HG03175 (cell line): ENCODE measurements at regions not wholly inside any gene's neighbourhood (a gene's known extent, or its start where the extent isn't known, plus 50 kb on each side); places are given as distances from the start of the nearest gene placed in this dataset.
"Not testable (repeated sequence)": the region's sequence is repeated elsewhere in the genome, so short reads cannot be mapped to it uniquely, and the experiment has no call there.

Experiments
- ATAC-seq: cut with Tn5 transposase; IDR thresholded peaks from one replicate; pipeline ENCODE4 v1.9.1; 2021; ENCODE audit warnings: mild to moderate bottlenecking, moderate library complexity; ENCODE audit not compliant: unreplicated experiment

DNA sequence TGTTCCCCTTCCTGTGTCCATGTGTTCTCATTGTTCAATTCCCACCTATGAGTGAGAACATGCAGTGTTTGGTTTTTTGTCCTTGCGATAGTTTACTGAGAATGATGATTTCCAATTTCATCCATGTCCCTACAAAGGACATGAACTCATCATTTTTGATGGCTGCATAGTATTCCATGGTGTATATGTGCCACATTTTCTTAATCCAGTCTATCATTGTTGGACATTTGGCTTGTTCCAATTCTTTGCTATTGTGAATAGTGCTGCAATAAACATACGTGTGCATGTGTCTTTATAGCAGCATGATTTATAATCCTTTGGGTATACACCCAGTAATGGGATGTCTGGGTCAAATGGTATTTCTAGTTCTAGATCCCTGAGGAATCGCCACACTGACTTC lies 712.5 kb upstream of the ADGRB3 start:
- not testable (repeated sequence) for ATAC-seq

DNA sequence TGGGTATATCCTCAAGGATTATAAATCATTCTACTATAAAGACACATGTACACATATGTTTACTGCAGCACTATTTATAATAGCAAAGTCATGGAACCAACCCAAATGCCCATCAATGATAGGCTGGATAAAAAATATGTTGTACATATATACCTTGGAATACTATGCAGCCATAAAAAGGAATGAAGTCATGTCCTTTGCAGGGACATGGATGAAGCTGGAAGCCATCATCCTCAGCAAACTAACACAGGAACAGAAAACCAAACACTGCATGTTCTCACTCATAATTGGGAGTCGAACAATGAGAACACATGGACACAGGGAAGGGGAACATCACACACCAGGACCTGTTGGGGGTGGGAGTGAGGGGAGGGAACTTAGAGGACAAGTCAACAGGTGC lies 715.0 kb upstream of the ADGRB3 start:
- not testable (repeated sequence) for ATAC-seq

DNA sequence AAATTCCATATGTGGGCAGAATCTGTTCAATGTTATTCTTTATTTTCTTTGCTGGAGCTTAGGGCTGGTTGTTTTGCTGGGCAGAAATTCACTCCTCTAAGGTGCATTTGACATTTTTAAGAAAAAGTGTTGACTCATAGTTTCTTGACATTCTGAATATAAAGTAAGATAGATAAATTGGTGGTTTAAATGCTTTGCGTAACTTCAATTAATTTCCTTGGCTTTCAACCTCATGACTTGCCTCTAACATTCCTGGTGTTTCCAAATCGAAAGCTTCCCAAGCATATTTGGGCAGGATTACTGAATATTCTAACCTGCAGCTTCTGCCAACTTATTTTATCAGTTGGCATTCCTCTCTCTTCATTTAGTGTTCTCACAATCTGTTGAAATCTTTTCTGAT lies 718.7 kb upstream of the ADGRB3 start:
- no peak for ATAC-seq

DNA sequence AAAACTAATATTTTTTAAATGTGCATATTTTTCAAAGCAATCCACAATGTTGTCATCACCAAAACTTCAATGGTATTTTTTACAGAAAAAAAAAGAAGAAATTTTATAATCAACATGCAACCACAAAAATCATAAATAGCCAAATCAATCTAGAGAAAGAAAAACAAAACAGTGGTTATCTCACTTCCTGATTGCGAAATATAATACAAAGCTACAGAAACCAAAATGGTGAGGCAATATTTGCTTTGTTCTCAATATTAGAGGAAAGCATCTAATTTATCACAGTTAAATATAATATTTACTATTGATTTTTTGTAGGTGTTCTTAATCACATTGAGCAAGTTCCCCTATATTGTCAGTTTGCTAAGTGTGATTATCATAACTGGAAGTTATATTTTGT lies 720.7 kb upstream of the ADGRB3 start:
- no peak for ATAC-seq

DNA sequence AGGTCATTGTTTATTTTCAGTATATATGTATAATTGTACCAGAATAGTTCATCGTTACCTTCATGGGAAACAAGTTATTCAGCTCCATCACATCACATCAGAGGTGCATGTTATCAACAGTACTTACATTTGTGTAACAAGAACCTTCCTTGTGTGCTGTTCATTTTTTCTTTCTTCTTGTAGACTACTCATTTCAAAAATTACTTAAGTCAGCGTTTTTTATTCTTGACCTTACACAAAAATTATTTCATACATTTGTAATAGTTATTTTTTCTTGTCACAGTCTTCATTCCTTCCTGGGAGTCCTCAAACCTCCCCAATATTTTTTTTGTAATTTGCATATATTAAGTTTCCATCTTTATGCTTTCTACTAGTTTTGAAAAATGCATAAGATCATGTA lies 725.7 kb upstream of the ADGRB3 start:
- ATAC-seq, result no peak

DNA sequence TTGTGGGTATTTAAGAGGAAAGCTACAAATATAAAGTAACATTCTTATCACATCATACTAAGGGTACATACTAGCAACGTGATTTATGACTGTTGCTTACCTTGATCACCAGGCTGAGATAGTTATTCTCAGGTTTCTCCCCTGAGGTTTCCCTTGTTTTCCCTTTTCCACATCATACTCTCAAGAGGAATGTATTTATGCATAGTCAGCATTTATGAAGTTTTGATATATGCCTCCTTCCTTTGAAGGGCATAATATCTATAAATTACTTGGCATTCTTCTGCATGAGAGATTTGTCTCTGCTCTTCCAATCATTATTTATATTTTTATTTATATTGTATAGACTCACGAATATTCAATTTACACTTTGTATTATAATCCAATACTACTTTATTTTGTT lies 726.7 kb upstream of the ADGRB3 start:
- ATAC-seq, result no peak

DNA sequence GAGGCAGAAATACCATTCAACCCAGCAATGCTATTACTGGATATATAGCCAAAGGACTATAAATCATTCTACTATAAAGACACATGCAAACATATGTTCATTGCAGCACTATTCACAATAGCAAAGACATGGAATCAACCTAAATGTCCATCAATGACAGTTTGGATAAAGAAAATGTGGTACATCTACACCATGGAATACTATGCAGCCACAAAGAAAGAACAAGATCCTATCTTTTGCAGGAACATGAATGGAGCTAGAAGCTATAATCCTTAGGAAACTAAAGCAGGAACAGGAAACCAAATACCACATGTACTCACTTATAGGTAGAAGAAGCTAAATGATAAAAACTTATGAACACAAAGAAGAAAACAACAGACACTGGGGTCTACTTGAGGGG lies 730.3 kb upstream of the ADGRB3 start:
- not testable (repeated sequence) for ATAC-seq

DNA sequence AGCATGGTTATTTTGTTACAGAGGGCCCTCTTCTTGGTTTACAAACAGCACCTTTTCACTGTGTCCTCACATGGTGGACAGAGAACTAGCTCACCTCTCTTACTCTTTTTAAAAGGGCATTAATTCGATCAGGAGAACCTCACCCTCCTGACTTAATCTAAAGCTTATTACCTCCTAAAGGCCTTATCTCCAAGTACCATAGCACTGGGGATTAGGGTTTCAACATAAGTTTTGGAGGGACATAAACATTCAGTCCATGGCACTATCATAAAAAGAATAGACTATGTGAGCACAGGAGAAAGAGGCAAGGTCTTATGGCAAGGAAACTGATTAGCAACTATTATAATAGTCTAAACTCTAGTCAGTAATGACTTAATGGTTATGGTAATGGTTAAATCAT lies 736.2 kb upstream of the ADGRB3 start:
- no peak for ATAC-seq

DNA sequence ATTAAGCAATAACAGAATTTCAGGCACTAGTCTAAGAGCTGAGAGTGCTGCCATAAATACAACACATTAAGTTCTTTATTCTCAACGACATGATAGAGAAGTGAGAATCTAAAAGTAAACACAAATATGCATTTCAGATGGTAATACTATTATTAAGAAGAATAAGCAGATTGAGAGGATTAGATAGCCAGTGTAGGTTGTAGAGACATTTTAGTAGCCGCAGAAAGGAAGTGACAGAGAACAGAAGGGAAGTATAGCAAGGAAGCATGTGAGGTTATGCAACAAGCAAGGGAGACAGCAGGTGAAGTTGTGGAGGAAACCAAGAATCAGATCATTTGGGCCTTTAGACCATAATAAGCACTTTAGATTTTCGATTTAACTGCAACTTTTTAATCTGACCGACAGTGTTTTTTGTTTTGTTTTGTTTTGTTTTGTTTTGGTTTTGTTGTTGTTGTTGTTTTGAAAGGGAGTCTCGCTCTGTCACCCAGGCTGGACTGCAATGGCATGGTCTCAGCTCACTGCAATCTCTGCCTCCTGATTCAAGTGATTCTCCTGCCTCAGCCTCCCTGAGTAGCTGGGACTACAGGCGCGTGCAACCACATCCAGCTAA lies 737.0 kb upstream of the ADGRB3 start:
- no peak for ATAC-seq

DNA sequence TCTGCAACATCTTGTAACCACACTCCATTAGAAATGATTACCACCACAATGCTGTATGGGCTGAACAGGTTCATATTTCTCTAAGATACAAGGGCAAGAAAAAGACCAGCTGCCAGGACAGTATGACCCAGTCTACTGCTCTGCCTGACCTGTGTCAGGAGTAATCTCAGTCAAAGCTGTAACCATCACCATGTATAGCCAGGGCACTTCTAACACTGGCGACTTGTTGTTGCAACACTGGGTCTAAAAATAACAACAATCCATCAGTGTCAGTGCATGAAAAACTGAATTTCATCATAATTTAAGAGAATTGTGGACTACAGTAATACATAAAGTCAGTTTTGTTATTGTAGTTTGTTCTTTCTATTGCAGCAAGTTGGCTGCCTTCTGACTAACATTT lies 738.6 kb upstream of the ADGRB3 start:
- ATAC-seq, result no peak

DNA sequence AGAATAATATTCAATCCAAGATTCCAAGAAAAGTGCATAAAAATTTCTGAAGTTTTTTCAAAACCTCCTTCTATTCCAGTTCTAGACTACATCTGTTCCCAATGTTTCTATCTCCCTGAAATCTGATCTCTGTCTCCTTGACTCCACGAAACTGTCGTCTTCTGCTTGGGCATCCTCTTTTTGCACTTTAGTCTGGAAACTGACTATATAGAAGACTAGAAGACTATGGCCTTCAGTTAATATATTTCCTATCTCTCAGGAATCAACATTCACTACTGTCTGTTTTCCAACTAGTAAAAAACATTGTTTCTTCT lies 745.4 kb upstream of the ADGRB3 start:
- ATAC-seq, result no peak

DNA sequence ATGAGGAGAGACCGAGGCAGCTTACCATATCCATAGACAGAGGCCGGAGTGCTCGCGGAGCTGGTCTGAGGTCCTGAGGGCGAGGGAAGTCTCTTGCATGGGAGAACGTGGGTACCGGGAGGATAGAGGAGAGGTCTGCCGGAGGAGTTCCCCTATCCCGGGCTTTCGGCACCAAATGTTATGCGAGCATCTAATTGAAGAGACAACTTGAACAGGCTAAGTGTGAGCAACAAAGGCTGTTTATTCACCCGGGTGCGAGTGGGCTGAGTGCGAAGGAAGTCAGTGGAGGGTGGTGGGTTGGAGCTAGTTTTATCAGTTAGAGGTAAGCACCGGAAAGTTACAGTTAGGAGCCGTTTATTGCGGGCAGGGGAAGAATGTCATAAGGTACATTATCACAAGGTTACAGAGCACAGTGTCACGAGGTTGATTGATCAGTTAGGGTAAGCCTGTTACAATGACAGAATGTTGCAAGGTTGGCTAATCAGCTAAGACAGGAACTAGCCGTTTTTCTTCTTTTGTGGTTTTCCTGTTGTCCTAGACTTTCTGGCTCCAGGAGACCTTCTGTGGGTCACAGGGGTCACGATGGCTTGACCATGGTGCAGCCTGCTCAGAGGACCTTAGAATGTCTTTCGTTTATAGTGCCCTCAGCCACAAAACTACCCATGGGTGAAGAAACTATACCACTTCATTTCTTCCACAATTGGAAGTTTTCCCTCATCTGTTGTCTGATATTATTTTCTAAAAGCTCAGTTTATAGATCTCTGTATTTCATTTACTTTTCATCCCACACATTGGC lies 746.0 kb upstream of the ADGRB3 start:
- no peak for ATAC-seq

DNA sequence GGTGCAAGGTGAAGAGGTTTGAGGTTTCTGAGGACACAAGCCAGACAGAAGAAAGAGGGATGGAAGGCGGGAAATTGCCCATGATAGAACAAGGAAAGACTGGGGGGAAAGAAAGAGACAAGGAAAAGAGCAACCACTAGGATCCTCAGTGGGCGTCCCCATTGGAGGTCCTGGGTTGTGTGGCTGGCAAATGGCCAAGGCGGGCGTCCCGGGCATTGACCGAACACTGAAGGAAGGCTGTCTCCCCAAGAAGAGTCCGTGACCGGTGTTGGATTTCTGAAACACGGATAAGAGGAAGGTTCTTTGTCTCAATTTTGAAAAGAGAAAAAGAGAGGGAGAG lies 746.6 kb upstream of the ADGRB3 start:
- no peak for ATAC-seq

DNA sequence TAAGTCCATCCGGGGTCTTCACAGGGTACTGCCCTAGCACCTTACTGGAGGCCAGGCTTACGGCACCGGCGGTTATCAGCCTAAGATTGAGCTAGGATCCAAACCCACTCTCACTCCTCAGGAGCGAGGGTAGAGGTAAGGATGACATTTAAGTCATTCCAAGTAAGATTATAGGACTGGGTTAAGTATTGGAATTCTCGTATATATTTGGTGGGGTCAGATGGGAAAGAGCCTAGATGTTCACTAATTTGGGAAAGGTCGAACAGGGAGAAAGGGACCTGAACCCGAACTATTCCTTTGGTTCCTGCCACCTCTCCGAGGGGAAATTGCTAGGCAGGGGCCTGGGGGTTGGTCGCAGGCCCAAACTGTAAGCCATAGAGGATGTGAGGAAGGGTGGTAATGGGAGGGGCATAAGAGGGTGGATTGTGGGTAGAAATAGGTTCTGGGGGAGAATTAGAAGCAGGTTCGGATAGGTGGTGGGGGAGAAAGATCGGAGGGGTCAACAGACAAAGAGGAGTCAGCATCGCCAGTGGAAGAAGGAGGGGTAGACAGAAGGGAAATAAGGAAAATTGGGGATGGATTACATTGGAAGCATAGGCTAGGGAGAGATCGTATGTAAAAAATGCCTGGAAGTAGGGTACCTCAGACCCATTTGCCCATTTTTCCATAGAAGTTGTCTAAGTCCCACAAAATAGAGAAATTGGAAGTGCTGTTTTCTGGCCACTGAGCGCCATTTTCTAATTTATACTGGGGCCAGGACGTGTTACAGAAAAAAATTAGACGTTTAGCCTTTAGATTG lies 747.1 kb upstream of the ADGRB3 start:
- no peak for ATAC-seq

DNA sequence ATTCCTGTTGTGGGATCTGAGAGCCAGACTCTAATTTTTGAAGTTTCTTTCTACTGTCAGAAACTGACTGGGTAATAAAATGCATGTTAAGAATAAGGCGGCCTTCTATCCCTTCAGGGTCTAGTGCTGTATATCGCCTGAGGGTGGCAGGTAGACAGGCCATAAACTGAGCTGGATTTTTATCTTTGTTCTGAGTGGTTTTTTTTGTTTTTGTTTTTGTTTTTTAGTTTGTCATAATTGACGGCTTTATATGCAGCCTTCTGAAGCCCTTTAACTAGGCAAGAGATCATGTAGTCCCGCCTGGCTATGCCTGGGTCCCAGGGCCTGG lies 747.7 kb upstream of the ADGRB3 start:
- no peak for ATAC-seq

DNA sequence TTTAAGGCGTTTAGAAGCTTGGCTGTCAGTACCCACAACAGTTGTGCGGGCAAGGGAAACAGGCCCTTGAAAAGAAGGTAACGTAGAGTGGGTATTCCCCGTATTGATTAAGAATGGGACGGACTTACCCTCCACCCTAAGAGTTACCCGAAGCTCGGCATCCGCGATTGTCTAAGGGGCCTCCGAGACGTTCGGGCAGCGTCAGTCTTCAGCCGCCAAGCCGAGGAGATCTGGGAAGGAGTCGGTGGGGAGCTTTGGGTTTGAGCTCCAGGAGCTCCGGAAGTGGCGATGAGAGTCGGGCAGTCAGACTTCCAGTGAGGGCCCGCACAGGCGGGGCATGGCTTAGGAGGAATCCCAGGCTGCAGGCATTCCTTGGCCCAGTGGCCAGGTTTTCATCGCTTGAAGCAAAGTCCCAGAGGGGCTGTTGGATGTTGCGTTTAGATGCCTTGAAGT lies 748.2 kb upstream of the ADGRB3 start:
- no peak for ATAC-seq

DNA sequence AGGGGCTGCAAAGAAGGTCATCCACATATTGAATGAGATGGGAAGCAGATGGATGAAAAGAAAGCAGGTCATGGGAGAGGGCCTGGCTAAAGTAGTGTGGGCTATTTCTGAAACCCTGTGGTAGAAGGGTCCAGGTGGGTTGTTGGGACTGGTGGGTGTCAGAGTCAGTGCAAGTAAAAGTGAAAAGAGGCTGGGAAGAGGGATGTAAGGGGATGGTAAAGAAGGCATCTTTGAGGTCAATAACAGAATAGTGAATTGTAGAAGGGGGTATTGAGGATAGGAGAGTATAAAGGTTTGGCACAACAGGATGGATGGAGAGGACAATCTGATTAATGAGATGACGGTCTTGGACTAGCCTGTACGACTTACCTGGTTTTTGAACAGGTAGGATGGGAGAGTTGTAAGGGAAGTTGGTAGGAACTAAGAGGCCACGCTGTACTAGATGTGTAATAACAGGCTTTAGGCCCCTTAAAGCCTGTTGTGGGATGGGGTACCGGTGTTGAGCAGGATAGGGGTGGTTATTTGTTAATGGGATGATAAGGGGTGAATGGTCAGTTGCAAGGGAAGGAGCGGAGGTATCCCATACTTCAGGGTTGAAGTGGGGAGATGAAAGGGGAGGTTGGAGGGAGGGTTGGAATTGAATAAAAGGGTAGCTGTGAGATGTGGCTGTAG lies 748.9 kb upstream of the ADGRB3 start:
- ATAC-seq, result no peak

DNA sequence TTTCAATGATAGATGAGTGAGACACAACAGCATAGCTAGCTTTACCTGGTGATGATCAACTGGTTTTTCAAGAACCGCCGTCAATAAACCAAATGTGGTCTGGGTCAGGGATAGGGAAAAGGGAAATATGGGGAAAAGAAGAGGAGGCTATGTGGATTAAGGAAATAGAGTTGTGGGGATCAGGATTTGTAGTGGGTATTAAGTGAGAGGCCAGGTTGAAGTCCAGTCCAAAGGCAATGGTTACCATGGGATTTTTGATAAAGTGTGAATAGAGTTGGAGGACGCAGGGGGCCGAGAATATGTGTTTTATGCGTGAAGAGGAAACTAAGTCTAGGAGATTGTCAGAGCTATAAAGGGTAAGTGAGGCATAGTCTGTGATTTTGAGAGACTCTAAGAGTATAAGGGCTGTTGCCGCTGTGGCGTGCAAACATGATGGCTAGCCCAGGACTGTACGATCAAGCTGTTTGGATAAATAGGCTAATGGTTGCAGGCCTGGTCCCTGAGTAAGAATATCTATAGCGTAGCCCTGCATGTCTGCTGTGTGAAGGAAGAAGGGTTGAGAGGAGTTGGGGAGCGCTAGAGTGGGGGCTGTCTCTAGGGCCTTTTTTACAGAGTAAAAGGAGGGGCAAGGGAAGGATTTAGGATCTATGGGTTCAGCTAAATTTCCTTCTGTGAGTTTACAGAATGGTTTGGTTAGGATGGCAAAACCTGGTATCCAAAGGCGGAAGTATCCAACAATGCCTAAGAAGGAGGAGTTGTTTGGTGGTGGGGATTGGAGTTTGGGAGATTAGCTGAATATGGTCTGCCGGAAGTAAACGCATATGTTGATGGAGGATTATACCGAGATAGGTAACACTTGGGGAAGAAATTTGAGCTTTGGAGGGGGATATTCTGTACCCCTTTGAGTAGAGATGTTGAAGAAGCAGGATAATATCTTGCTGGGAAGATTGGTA lies 749.7 kb upstream of the ADGRB3 start:
- no peak for ATAC-seq

DNA sequence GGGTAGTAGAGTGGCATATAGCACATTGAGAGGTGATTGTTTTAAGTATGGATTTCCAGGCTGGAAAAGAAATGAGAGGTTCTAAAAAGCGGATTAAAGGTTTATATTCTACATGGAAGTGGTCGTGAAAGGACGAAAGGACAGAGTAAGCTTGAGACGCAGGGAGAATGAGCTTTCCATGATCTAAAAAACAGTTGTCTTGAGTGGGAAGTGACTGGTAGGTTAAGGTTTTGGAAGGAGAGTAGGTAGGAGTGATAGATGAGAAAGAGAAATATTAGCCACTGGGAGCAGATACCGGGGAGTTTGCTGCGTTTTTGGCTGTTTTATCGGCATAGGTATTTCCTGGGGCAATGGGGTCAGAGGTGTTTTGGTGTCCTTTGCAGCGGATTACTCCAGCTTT lies 750.6 kb upstream of the ADGRB3 start:
- ATAC-seq, result no peak

DNA sequence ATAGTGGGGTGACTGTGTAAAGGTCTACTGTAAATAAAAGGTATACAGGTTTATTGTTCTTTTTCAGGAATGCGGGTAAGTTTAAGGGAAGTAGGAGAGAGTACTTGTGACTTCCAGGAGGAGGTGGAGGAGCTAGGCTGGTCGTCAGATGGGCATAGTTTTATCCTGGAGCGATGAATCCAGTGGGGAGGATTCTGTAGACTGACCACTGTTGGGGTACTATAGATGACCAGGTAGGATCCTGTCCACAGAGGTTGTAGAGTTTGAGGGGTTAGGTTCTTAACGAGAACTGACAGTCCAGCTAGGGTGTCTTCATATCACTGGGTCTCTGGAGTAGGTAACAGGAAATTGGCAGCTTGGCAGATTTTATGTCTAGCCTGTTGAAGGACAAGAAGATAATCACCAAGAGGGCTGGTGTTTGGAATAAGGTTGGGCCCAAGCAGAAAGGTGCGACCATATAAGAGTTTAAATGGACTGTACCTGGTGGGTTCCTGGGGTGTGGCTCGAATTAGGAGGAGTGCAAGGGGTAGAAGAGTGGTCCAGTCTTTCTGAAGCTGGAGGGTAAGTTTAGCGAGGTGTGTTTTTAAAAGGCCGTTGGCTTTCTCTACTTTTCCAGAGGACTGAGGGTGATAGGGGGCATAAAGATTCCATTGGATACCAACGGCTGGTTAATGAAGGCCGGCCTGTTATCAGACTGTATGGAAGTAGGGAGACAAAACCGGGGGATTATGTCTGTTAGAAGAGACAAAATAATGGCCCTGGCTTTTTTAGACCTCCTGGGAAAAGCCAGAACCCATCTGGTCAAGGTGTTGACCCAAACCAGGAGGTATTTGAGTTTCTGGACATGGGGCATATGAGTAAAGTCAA lies 751.3 kb upstream of the ADGRB3 start:
- ATAC-seq, result no peak
